ENCODE measurements at regions not wholly inside any gene's neighbourhood (a gene's known extent, or its start where the extent isn't known, plus 50 kb on each side); places are given as distances from the start of the nearest gene placed in this dataset.

DNA sequence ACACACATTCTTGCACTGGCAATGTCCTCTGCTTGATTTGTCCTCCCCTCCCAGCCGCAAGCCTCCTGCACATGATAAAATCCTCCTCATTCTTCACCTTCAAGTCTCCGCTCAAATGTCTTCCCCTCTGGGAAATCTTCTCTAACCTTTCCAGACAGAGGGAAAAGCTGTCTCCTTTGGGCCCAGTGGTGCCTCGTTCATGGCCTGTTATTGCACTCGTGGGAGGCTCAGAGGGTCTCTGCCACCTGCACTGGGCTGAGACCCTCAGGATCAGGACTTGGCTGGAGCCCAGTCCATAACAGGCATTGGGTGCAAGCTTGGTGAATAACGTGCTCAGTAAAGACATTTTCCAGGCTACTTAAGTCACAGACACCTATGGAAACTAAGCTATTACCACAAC is 68.6 kb downstream of the PTGR3 start:
- Histone ChIP-seq H2BK20ac (ENCODE audit: low read depth, low read length) (no peak overlapping the region), H3K27me3 (ENCODE audit: control insufficient read depth, insufficient read depth, low read length) (peaks cover 18% of the 10 kb centered on the region), H3K56ac (ENCODE audit: extremely low read depth, insufficient read depth, low read length) (no peak overlapping the region), H3K9ac (ENCODE audit: low read depth, low read length) (no peak overlapping the region), H2BK5ac (ENCODE audit: low read depth, low read length, poor library complexity, severe bottlenecking) (no peak overlapping the region), H3K9me3 (ENCODE audit: control insufficient read depth, insufficient read depth, low read length) (peaks cover 4% of the 10 kb centered on the region), H3K9me1 (ENCODE audit: insufficient read depth, low read length) (no peaks in the 10 kb centered on the region), H4K5ac (ENCODE audit: low read depth, low read length) (no peak overlapping the region), H4K8ac (ENCODE audit: low read depth in 2 of 2, low read length in 2 of 2) (no peak overlapping the region), H2BK15ac (ENCODE audit: low read depth, low read length) (no peak overlapping the region), H3K4me1 (ENCODE audit: control insufficient read depth, insufficient read depth, low read length) (no peaks in the 10 kb centered on the region), H3K23ac (ENCODE audit: low read depth, low read length) (no peak overlapping the region), H3K36me3 (ENCODE audit: control insufficient read depth, insufficient read depth, low read length) (no peaks in the 10 kb centered on the region), H2BK120ac (ENCODE audit: low read depth, low read length) (no peak overlapping the region), H3K79me1 (ENCODE audit: low read depth in 1 of 2, low read length in 2 of 2) (no peaks in the 10 kb centered on the region), H3K4me3 (ENCODE audit: insufficient read depth, low read depth, low read length) (no peak overlapping the region), H2AK9ac (replicated peaks; ENCODE audit: low read depth, low read length, poor library complexity) (no peak overlapping the region), H3K14ac (replicated peaks; ENCODE audit: low read depth, low read length) (no peak overlapping the region), H3K4me2 (ENCODE audit: low read depth, low read length) (no peak overlapping the region), H4K20me1 (ENCODE audit: insufficient read depth, low read length) (no peaks in the 10 kb centered on the region), H4K91ac (ENCODE audit: insufficient read depth, low read depth, low read length) (no peak overlapping the region), H3K27ac (ENCODE audit: insufficient read depth, low read length) (no peak overlapping the region), H3K4ac (ENCODE audit: low read depth, low read length) (no peak overlapping the region), H2AFZ (replicated peaks; ENCODE audit: low read length, poor library complexity) (no peak overlapping the region), H3K18ac (ENCODE audit: low read depth, low read length) (no peak overlapping the region), H2AK5ac (ENCODE audit: low read depth, low read length) (no peak overlapping the region)
- intact Hi-C loops (cut with micrococcal nuclease) (no loop called here), in situ Hi-C loops (cut with MboI; ENCODE audit: low sequenced_read_pairs) (no loop called here), dilution Hi-C loops (cut with HindIII; ENCODE audit: low sequenced_read_pairs, unreplicated experiment) (no loop called here)
- BruUV-seq (replicated peaks), result no TSS peak
- WGBS, 2 experiments (ENCODE audit: extremely low coverage in 2 of 2, insufficient read length in 1 of 2), result 100% methylated on average over 1 of the region's 5 CpGs; no CpG with 5 or more reads in 1 of the 2 experiments
- DNase-seq, result no peak
- no peak for ATAC-seq (ENCODE audit: low read depth)
- no peak for TF ChIP-seq BHLHE40 (IDR thresholded peaks at IDR 0.05; ENCODE audit: low read depth, low read length)
- no peak for TF ChIP-seq CTCF (conservative IDR thresholded peaks at IDR 0.05; ENCODE audit: low read depth, low read length)
- no peak for TF ChIP-seq CEBPB (IDR thresholded peaks at IDR 0.05; ENCODE audit: low read depth, low read length)
- no peak for TF ChIP-seq RCOR1 (IDR thresholded peaks at IDR 0.05; ENCODE audit: insufficient replicate concordance, low read length)
- ChIA-PET POLR2A (ENCODE audit: unreplicated experiment) (no interaction called here), CTCF (no interaction called here)

All from IMR-90 (cell line).